HTR-8/SVneo (cell line): ENCODE measurements at regions not wholly inside any gene's neighbourhood (a gene's known extent, or its start where the extent isn't known, plus 50 kb on each side); places are given as distances from the start of the nearest gene placed in this dataset.

Source experiments
- DNase-seq: peaks from one replicate; pipeline ENCODE4 v3.0.0; 2011; ENCODE audit warnings: low spot score, mixed read lengths; ENCODE audit not compliant: insufficient read length
- FAIRE-seq: peaks from 2 replicates; lab custom pipeline; 2011; peaks lifted over from hg19 to GRCh38; lab: Jason Lieb, UNC

GRCh38 chr13:109836629-109837607 is 50.5 kb upstream of the IRS2 start:
- no peak for DNase-seq

More at GRCh38 chr13:109836629-109837607, 50.5 kb upstream of the IRS2 start:
- no peak for FAIRE-seq
